Neuronal stem cell (in vitro differentiated cells): ENCODE measurements at regions not wholly inside any gene's neighbourhood (a gene's known extent, or its start where the extent isn't known, plus 50 kb on each side); places are given as distances from the start of the nearest gene placed in this dataset.

Experiments used
- DNase-seq: peaks from one replicate; pipeline ENCODE4 v3.0.0-alpha.2; 2013; ENCODE audit warnings: low spot score
- H2AFZ ChIP-seq: one replicate; pipeline ENCODE4 v1.6.1; 2013; ENCODE audit warnings: mild to moderate bottlenecking, low read length, inconsistent platforms
- H2AK5ac ChIP-seq: 2 replicates; pipeline ENCODE4 v1.6.1; 2013; ENCODE audit warnings: low read depth, mild to moderate bottlenecking, inconsistent platforms, low read length, moderate library complexity, mixed read lengths
- H2BK120ac ChIP-seq: 2 replicates; pipeline ENCODE4 v1.6.1; 2013; ENCODE audit warnings: low read depth, mild to moderate bottlenecking, inconsistent platforms, low read length, moderate library complexity, mixed read lengths
- H2BK12ac ChIP-seq: one replicate; pipeline ENCODE4 v1.6.1; 2013; ENCODE audit warnings: low read length, inconsistent platforms
- H2BK15ac ChIP-seq: 2 replicates; pipeline ENCODE4 v1.6.1; 2013; ENCODE audit warnings: mild to moderate bottlenecking, low read length, inconsistent platforms, mixed read lengths
- H2BK5ac ChIP-seq: one replicate; pipeline ENCODE4 v1.6.1; 2013; ENCODE audit warnings: inconsistent platforms, mild to moderate bottlenecking, low read length, moderate library complexity
- H3K14ac ChIP-seq: one replicate; pipeline ENCODE4 v1.6.1; 2013; ENCODE audit warnings: low read length, inconsistent platforms
- H3K18ac ChIP-seq: 2 replicates; pipeline ENCODE4 v1.6.1; 2013; ENCODE audit warnings: low read length, inconsistent platforms
- H3K23ac ChIP-seq: 2 replicates; pipeline ENCODE4 v1.6.1; 2013; ENCODE audit warnings: low read depth, mild to moderate bottlenecking, mixed read lengths, low read length, inconsistent platforms; ENCODE audit not compliant: poor library complexity
- H3K27ac ChIP-seq: replicated peaks from 3 replicates; pipeline ENCODE4 v1.5.1; 2013; ENCODE audit warnings: low read length, inconsistent platforms
- H3K27me3 ChIP-seq, 3 experiments: 2 replicates each; pipeline ENCODE4 v1.6.1; 2013; ENCODE audit warnings: low read length in 3 of 3, mild to moderate bottlenecking in 2 of 3, inconsistent platforms in 1 of 3, low read depth in 1 of 3, mixed read lengths in 1 of 3, moderate library complexity in 1 of 3; ENCODE audit not compliant: control insufficient read depth in 3 of 3, insufficient read depth in 3 of 3
- H3K36me3 ChIP-seq, 2 donors: replicated peaks in 1 of 2; 2 replicates each; pipeline ENCODE4 v1.6.1; 2013; ENCODE audit warnings: low read length in 2 of 2; ENCODE audit not compliant: control insufficient read depth in 2 of 2, insufficient read depth in 2 of 2
- H3K4ac ChIP-seq: 2 replicates; pipeline ENCODE4 v1.6.1; 2013; ENCODE audit warnings: inconsistent platforms, mild to moderate bottlenecking, low read length, moderate library complexity
- H3K4me1 ChIP-seq, 2 donors: 1 replicate in 1 of 2; 2 replicates in 1 of 2; pipeline ENCODE4 v1.6.1; 2013; ENCODE audit warnings: low read length in 2 of 2, low read depth in 1 of 2; ENCODE audit not compliant: control insufficient read depth in 2 of 2, insufficient read depth in 1 of 2
- H3K4me2 ChIP-seq: one replicate; pipeline ENCODE4 v1.6.1; 2013; ENCODE audit warnings: mild to moderate bottlenecking, low read length, inconsistent platforms; ENCODE audit not compliant: insufficient read depth, poor library complexity, severe bottlenecking
- H3K4me3 ChIP-seq, 2 donors: 2 replicates each; pipeline ENCODE4 v1.5.1; 2013; ENCODE audit warnings: low read length in 2 of 2, mild to moderate bottlenecking in 2 of 2, inconsistent platforms in 1 of 2, moderate library complexity in 1 of 2
- H3K79me1 ChIP-seq: one replicate; pipeline ENCODE4 v1.6.1; 2013; ENCODE audit warnings: low read depth, mild to moderate bottlenecking, inconsistent platforms, low read length, moderate library complexity
- H3K9ac ChIP-seq: one replicate; pipeline ENCODE4 v1.6.1; 2013; ENCODE audit warnings: mild to moderate bottlenecking, low read depth, low read length, inconsistent platforms; ENCODE audit not compliant: poor library complexity
- H3K9me3 ChIP-seq, 2 donors: replicated peaks in 1 of 2; 2 replicates each; pipeline versions ENCODE3 to v1.6.1; 2013; ENCODE audit warnings: low read length in 2 of 2, mild to moderate bottlenecking in 2 of 2, inconsistent platforms in 1 of 2, low read depth in 1 of 2, mixed read lengths in 1 of 2, moderate library complexity in 1 of 2; ENCODE audit not compliant: control insufficient read depth in 2 of 2, insufficient read depth in 1 of 2
- H4K8ac ChIP-seq: one replicate; pipeline ENCODE4 v1.6.1; 2013; ENCODE audit warnings: low read depth, mild to moderate bottlenecking, inconsistent platforms, low read length, moderate library complexity
- H4K91ac ChIP-seq: one replicate; pipeline ENCODE4 v1.6.1; 2013; ENCODE audit warnings: low read length, low read depth, mild to moderate bottlenecking, inconsistent platforms; ENCODE audit not compliant: poor library complexity
- WGBS, 2 donors: extraction: QIAGEN DNeasy Blood & Tissue Kit; methylation state at CpG; one replicate each; pipeline ENCODE4 v1.1.7; 2013; ENCODE audit warnings: missing lambda C conversion rate in 2 of 2, mixed read lengths in 1 of 2; ENCODE audit not compliant: insufficient read length in 2 of 2, insufficient replicate concordance in 1 of 2; ENCODE audit errors: extremely low coverage in 2 of 2; 5-methylcytosine and 5-hydroxymethylcytosine counted together

- no CpG with 5 or more reads among the region's 2 CpGs for WGBS, 2 donors
- H3K36me3 ChIP-seq, result no peaks in the 10 kb centered on the region
- H2BK15ac ChIP-seq, result no peak overlapping the region
- no peak overlapping the region for H2AK5ac ChIP-seq
- H3K9ac ChIP-seq, result no peak overlapping the region
- H3K4me2 ChIP-seq, result no peak overlapping the region
- no peak overlapping the region for H3K14ac ChIP-seq
- no peak overlapping the region for H4K8ac ChIP-seq
- no peak for DNase-seq
- H2BK5ac ChIP-seq, result no peak overlapping the region
- no peak overlapping the region for H3K4ac ChIP-seq
- H2BK12ac ChIP-seq, result no peak overlapping the region
- H2AFZ ChIP-seq, result no peak overlapping the region
- no peak overlapping the region for H3K23ac ChIP-seq
- no peak overlapping the region for H3K18ac ChIP-seq
- H3K27me3 ChIP-seq, result no peaks in the 10 kb centered on the region
- peaks cover 0 to 2% of the 10 kb centered on the region in 2 donors for H3K4me1 ChIP-seq
- no peak overlapping the region for H3K27ac ChIP-seq
- no peaks in the 10 kb centered on the region for H3K79me1 ChIP-seq
- no peak overlapping the region for H3K4me3 ChIP-seq
- no peak overlapping the region for H4K91ac ChIP-seq
- no peak overlapping the region for H2BK120ac ChIP-seq
- no peaks in the 10 kb centered on the region for H3K9me3 ChIP-seq
Measured at GRCh38 chr3:116601206-116601605, 108.4 kb upstream of the TUSC7 start.

DNA sequence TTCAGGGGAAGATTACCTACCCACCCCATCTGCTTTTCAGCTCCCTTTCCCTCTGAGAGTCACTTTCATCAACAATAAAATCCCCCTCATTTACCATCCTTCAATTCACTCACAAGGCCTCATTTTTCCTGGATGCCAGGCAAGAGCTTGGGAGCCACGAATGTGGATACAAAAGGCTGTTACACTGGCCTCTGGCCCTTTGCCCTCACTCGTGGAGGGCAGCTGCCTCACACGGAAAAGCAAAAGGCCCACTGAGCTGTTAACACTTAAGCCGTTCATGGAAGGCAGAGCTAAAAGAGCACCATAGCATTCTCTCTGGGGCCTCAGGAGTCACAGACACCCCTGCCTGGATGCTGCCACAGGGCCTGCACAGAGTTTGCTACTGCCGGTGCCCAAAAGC, 102.4 kb upstream of the TUSC7 start:
- Histone ChIP-seq H3K4ac (no peak overlapping the region), H3K27me3 (no peaks in the 10 kb centered on the region), H3K27ac (peak overlapping the region; percentile 63), H2AK5ac (no peak overlapping the region), H4K8ac (no peak overlapping the region), H3K4me3 (no peak overlapping the region), H3K4me1 (peaks cover 0 to 7% of the 10 kb centered on the region in 2 donors), H3K18ac (no peak overlapping the region), H2BK120ac (no peak overlapping the region), H3K9me3 (no peaks in the 10 kb centered on the region), H3K4me2 (no peak overlapping the region), H2BK5ac (no peak overlapping the region), H2BK15ac (no peak overlapping the region), H4K91ac (no peak overlapping the region), H2BK12ac (no peak overlapping the region), H2AFZ (peak overlapping the region; percentile 68), H3K14ac (no peak overlapping the region), H3K9ac (no peak overlapping the region), H3K79me1 (no peaks in the 10 kb centered on the region), H3K36me3 (no peaks in the 10 kb centered on the region), H3K23ac (no peak overlapping the region)
- no peak for DNase-seq
- WGBS, 2 donors, result no CpG with 5 or more reads among the region's 5 CpGs

DNA sequence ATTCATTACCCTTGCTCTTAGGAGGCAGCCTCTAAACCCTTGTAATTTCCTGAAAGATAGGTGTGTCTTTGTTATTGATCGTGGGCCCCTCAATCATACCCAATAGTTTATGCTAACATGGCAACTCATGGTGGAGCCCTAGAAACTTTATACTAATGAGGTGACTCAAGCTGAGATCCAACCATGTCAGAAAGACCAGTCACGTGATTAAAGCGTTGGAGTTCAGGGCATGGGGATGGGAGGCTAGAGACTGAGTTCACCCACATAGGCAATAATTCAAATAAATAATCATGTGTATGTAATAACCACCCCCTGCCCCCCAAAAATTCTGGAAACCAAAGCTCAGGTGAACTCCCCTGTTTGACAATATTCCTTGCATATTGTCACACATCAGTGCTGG, 99.5 kb upstream of the TUSC7 start:
- Histone ChIP-seq H3K9me3 (no peaks in the 10 kb centered on the region), H3K36me3 (no peaks in the 10 kb centered on the region), H3K4ac (no peak overlapping the region), H3K4me2 (no peak overlapping the region), H3K27ac (no peak overlapping the region), H3K4me1 (peaks cover 0 to 7% of the 10 kb centered on the region in 2 donors), H3K23ac (no peak overlapping the region), H3K4me3 (no peak overlapping the region), H2BK120ac (no peak overlapping the region), H2BK12ac (no peak overlapping the region), H2BK15ac (no peak overlapping the region), H3K79me1 (no peaks in the 10 kb centered on the region), H4K8ac (no peak overlapping the region), H2AFZ (no peak overlapping the region), H2BK5ac (no peak overlapping the region), H3K14ac (no peak overlapping the region), H3K9ac (no peak overlapping the region), H3K18ac (no peak overlapping the region), H4K91ac (no peak overlapping the region), H2AK5ac (no peak overlapping the region), H3K27me3 (no peaks in the 10 kb centered on the region)
- no CpG with 5 or more reads among the region's 3 CpGs for WGBS, 2 donors
- DNase-seq, result no peak

DNA sequence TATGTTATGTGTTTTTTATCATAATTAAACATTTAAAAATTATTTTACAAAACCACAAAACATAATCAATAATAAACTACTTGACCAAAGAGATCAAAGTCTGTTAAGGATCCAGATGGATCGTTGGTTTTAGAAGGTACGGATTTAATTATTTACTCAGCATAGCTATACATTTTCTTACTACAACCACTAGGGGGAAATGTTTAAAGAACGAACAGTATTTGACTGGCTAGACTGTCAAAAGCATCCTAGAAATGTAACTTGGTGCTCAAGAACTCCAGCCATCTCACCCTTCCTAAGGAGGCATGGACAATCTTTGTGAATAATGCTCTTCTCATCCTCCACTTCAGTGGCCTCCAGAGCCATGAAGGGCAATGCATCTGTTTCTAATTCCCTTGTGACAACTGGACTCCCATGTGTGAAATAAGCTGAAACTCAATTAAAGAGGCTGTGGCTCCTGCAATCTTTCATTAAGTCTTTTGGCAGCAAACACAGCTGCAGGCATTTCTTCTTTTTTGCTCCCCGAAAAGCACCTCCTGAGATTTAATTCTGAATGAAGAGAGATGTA, 94.7 kb upstream of the TUSC7 start:
- Histone ChIP-seq H4K91ac (no peak overlapping the region), H3K4me2 (no peak overlapping the region), H4K8ac (no peak overlapping the region), H2BK12ac (no peak overlapping the region), H3K4me1 (peaks cover 0 to 2% of the 10 kb centered on the region in 2 donors), H2AFZ (no peak overlapping the region), H3K4me3 (no peak overlapping the region), H3K27ac (no peak overlapping the region), H3K23ac (no peak overlapping the region), H3K9ac (no peak overlapping the region), H3K18ac (no peak overlapping the region), H2BK15ac (no peak overlapping the region), H2BK5ac (no peak overlapping the region), H2AK5ac (no peak overlapping the region), H3K9me3 (no peaks in the 10 kb centered on the region), H2BK120ac (no peak overlapping the region), H3K27me3 (no peaks in the 10 kb centered on the region), H3K36me3 (no peaks in the 10 kb centered on the region), H3K14ac (no peak overlapping the region), H3K79me1 (no peaks in the 10 kb centered on the region), H3K4ac (no peak overlapping the region)
- no CpG with 5 or more reads among the region's 4 CpGs for WGBS, 2 donors
- no peak for DNase-seq
